B cell (primary cell): ENCODE measurements at regions not wholly inside any gene's neighbourhood (a gene's known extent, or its start where the extent isn't known, plus 50 kb on each side); places are given as distances from the start of the nearest gene placed in this dataset.
"Not testable (repeated sequence)": the region's sequence is repeated elsewhere in the genome, so short reads cannot be mapped to it uniquely, and the experiment has no call there.

Source experiments
- CTCF ChIP-seq: fragments of 200-600 bp; IDR thresholded peaks from one replicate; pipeline ENCODE4 v1.8.0; 2022; ENCODE audit warnings: antibody characterized with exemption, mild to moderate bottlenecking
- EZH2 ChIP-seq: IDR thresholded peaks from 2 replicates; pipeline ENCODE4 v1.6.1; 2012; ENCODE audit warnings: borderline replicate concordance, low read depth, mild to moderate bottlenecking, moderate library complexity, low read length; ENCODE audit not compliant: insufficient read depth, poor library complexity, severe bottlenecking

- TF ChIP-seq CTCF, EZH2: not testable (repeated sequence)
Measured at GRCh38 chr5:54787910-54788309, 197.5 kb downstream of the ESM1 start.
